ENCODE measurements at regions not wholly inside any gene's neighbourhood (a gene's known extent, or its start where the extent isn't known, plus 50 kb on each side); places are given as distances from the start of the nearest gene placed in this dataset.
A peak's percentile ranks its signal among the peaks of the same experiment; 100 is the strongest.
"Not testable (repeated sequence)": the region's sequence is repeated elsewhere in the genome, so short reads cannot be mapped to it uniquely, and the experiment has no call there.

DNA sequence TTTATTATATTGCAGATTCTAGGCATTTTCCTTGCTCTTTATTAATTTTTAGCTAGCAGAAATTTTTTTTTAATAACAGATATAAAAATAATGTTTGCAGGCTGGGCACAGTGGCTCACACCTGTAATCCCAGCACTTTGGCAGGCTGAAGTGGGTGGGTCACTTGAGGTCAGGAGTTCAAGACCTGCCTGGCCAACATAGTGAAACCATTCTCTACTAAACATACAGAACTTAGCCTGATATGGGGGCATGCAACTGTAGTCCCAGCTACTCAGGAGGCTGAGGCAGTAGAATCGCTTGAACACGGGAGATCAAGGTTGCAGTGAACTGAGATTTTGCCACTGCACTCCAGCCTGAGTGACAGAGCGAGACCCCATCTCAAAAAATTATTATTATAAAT, 304.6 kb upstream of the KCND2 start:
- not testable (repeated sequence) for DNase-seq

DNA sequence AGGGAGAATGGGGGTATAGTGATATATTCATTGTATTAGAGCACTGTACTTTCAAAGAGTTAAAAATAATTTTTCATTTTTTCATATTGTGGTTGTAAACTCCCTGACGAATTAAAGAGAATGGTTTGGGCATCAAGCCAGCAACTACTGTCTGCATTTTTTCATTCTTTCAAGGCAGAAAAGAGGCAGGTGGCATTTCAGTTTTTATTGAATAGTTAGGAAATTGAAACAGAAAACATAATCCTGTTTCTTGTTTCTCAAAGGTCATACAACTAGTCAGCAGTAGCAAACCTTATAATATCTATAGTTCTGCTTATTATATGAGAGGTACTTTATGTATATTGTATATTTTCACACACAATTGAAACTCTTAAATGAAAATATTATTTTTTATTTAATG, 303.9 kb upstream of the KCND2 start:
- no peak for DNase-seq

- no peak for DNase-seq
These were observed 303.2 kb upstream of the KCND2 start for GRCh38 chr7:119969763-119970162.

DNA sequence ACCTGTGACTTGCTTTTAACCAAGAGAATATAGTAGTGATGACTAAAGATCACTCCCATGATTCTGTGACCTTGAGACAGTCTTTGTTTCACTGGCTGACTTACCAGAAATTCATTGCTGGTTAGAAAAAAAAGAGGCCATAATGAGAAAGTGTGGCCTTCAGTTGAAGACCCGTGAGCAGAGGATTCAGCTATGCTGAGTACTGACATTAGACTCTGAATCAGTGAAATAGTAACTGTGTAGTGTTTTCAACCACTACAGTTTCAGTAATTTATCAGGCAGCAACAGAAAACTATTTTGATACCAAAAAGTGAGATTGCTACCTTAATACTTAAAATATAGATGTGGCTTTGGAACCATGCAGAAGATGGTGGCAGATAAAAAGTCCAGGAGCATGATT, 298.0 kb upstream of the KCND2 start:
- no peak for DNase-seq

GRCh38 chr7:119982884-119983283, 290.1 kb upstream of the KCND2 start:
- DNase-seq = no peak

DNA sequence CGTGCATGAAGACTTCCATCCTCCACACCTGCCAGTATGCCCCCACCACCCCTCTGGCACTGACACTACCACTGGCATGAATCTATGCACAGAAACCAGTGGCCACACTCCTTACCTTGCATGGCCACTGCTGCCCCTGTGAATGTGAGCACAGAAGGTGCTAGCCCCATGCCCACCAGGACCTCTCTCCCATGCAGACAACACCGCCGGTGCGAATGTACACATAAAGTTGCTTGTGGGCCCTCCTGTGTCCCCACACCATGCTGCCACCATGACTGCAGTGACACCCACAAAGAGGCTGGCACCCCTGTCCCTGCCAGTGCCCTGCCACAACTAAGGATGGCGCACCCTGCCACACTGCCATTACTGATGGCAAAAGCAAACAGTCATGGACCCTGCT, 289.5 kb upstream of the KCND2 start:
- no peak for DNase-seq

- no peak for DNase-seq
These were observed 288.7 kb upstream of the KCND2 start for GRCh38 chr7:119984247-119984646.

GRCh38 chr7:119988401-119988800, 284.6 kb upstream of the KCND2 start:
- DNase-seq = no peak

DNA sequence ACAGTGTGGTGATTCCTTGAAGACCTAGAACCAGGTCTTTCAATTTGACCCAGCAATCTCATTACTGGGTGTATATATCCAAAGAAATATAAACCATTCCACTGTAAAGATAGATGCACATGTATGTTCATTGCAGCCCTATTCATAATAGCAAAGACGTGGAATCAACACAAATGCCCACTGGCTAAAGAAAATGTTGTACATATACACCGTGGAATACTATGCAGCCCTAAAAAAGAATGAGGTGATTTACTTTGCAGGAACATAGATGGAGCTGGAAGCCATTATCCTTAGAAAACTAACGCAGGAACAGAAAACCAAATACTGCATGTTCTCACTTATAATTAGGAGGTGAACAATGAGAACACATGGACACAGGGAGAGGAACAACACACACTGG, 278.0 kb upstream of the KCND2 start:
- no peak for DNase-seq

- no peak for DNase-seq
These were observed 276.3 kb upstream of the KCND2 start for GRCh38 chr7:119996634-119997033.

GRCh38 chr7:119999738-120000475, 273.1 kb upstream of the KCND2 start:
- peak; percentile 32 for DNase-seq

DNA sequence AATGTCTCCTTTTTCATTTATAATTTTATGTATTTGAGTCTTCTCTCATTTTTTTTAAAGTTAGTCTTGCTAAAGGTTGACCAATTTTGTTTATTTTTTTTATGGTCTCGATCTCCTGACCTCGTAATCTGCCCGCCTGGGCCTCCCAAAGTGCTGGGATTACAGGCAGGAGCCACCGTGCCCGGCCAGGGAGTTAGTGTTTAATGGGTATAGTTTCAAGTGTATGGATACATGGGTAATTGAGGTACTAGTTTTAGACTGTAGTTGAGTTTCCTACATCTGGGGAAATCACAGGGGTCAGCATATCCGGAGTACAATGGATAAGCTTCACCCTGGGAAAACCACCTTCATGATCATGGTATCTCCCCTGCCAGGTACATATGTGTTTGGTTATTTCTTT, 267.3 kb upstream of the KCND2 start:
- no peak for DNase-seq

GRCh38 chr7:120014301-120014700, 258.7 kb upstream of the KCND2 start:
- DNase-seq = not testable (repeated sequence)

DNA sequence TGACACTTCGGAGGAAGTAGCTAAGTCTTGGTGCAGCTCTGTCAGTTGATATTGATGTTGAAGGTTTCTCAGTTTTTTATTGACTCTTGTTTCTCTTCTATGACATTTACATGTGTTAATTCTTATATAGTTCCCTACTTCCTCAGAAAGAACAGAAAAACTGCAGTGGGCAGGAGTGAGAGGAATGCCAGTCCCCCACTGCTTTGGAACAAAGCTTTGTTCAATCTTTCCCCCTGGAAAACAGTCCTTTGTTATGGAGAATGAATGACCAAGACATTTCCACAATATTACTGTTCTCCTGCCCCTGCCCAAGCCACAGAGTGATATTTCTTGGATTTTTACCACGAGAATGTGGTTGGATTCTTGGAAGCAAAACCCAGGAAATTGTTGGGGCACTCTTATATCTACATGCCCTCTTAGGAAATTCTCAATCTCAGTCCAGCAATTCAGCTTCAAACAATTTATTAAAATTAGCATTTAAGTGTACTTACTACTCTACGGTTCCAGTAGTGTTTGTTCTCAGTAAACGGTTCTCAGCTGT, 258.0 kb upstream of the KCND2 start:
- DNase-seq = peak; percentile 47

- DNase-seq = peak; percentile 22
These were observed 251.9 kb upstream of the KCND2 start for GRCh38 chr7:120021085-120021484.

GRCh38 chr7:120023494-120024167, 249.3 kb upstream of the KCND2 start:
- no peak for DNase-seq

GRCh38 chr7:120028636-120029035, 244.3 kb upstream of the KCND2 start:
- no peak for DNase-seq

- DNase-seq = no peak
These were observed 242.1 kb upstream of the KCND2 start for GRCh38 chr7:120030876-120031275.

- DNase-seq = peak; percentile 12
These were observed 239.9 kb upstream of the KCND2 start for GRCh38 chr7:120033114-120033513.

DNA sequence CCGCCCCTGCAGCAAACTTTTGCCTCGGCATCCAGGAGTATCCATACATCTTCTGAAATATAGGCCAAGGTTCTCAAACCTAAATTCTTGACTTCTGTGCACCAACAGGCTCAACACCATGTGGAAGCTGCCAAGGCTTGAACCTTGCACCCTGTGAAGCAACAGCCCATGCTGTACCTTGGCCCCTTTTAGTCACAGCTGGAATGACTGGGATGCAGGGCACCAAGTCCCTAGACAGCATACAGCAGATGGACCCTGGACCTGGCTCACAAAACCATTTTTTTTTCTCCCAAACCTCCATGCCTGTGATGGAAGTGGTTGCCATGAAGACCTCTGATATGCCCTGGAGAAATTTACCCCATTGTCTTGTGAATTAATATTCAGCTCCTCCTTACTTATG, 233.8 kb upstream of the KCND2 start:
- no peak for DNase-seq

GRCh38 chr7:120041798-120042197, 231.2 kb upstream of the KCND2 start:
- no peak for DNase-seq

DNA sequence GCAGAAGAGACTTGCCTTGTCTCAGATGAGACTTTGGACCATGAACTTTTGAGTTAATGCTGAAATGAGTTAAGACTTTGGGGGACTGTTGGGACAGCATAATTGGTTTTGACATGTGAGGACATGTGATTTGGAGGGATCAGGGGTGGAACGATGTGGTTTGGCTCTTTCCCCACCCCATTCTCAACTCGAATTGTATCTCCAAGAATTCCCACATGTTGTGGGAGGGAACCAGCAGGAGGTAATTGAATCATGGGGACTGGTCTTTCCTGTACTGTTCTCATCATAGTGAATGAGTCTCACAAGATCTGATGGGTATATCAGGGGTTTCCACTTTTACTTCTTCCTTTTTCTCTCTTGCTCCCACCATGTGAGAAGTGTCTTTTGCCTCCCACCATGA, 229.7 kb upstream of the KCND2 start:
- DNase-seq = no peak

GRCh38 chr7:120052884-120053382, 220.0 kb upstream of the KCND2 start:
- peak; percentile 88 for DNase-seq

DNA sequence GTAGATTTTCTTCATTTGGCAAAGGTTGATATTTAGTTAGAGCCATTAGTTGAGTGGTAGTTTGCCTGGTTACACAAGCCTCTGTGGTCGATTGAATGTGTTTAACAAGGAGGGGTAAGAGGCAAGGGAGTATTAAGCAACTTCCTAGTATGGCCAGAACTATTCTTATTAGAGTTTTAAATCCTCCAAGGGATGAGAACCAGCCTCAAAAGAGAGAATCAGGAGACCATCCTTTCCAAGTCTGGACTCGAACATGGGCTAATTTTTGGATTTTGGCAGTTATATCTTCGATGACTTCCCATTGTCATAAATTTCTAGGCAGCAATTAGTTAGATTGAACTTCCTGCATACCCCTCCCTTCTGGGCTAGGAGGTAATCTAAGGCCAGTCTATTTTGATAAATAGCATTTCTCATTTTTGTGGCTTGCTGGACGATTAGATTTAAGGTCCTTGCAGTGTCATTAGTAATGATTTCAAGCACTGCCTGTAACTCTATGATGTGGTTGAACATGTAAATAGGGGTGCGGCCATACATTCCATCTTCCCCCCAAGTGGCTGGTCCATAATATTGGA, 219.5 kb upstream of the KCND2 start:
- DNase-seq = peak; percentile 65

Data from NCI-H226 (cell line).